SU-DHL-6 (cell line): ENCODE measurements at regions not wholly inside any gene's neighbourhood (a gene's known extent, or its start where the extent isn't known, plus 50 kb on each side); places are given as distances from the start of the nearest gene placed in this dataset.

ENCODE experiments used
- CTCF ChIP-seq: fragments of 200-600 bp; sonication (generic); IDR thresholded peaks from one replicate; pipeline ENCODE4 v1.5.1; 2017; ENCODE audit warnings: antibody characterized with exemption, mild to moderate bottlenecking, low read length, moderate library complexity; ENCODE audit not compliant: insufficient read depth, poor library complexity, severe bottlenecking
- EZH2phosphoT487 ChIP-seq: fragments of 200-600 bp; sonication (generic), shearing (Covaris generic); conservative IDR thresholded peaks from 2 replicates; pipeline ENCODE4 v1.6.1; 2018; ENCODE audit warnings: mild to moderate bottlenecking, antibody characterized with exemption, low read length, moderate library complexity, mixed read lengths

GRCh38 chr16:88128556-88128955 lies 177.3 kb downstream of the BANP start:
- TF ChIP-seq CTCF (no peak), EZH2phosphoT487 (no peak)
